Fibroblast of mammary gland (primary cell): ENCODE measurements at regions not wholly inside any gene's neighbourhood (a gene's known extent, or its start where the extent isn't known, plus 50 kb on each side); places are given as distances from the start of the nearest gene placed in this dataset.

Experiments used
- DNase-seq: peaks from one replicate; pipeline ENCODE4 v3.0.0-alpha.2; 2010; ENCODE audit warnings: low read depth
- H3K4me3 ChIP-seq: 2 replicates; pipeline ENCODE4 v1.5.1; 2011; ENCODE audit warnings: low read depth, mild to moderate bottlenecking, low read length, moderate library complexity; ENCODE audit not compliant: control insufficient read depth
- TF ChIP-seq, protein P1 (sequence below): conservative IDR thresholded peaks from 2 replicates; pipeline ENCODE4 v1.5.1; 2011; ENCODE audit warnings: low read depth, low read length, inconsistent platforms; ENCODE audit not compliant: control insufficient read depth, insufficient read depth

- no peak overlapping the region for H3K4me3 ChIP-seq
- DNase-seq, result no peak
- TF ChIP-seq, protein P1, sequence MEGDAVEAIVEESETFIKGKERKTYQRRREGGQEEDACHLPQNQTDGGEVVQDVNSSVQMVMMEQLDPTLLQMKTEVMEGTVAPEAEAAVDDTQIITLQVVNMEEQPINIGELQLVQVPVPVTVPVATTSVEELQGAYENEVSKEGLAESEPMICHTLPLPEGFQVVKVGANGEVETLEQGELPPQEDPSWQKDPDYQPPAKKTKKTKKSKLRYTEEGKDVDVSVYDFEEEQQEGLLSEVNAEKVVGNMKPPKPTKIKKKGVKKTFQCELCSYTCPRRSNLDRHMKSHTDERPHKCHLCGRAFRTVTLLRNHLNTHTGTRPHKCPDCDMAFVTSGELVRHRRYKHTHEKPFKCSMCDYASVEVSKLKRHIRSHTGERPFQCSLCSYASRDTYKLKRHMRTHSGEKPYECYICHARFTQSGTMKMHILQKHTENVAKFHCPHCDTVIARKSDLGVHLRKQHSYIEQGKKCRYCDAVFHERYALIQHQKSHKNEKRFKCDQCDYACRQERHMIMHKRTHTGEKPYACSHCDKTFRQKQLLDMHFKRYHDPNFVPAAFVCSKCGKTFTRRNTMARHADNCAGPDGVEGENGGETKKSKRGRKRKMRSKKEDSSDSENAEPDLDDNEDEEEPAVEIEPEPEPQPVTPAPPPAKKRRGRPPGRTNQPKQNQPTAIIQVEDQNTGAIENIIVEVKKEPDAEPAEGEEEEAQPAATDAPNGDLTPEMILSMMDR, result no peak
Measured at GRCh38 chr3:87073496-87074145, 82.7 kb upstream of the VGLL3 start.

DNA sequence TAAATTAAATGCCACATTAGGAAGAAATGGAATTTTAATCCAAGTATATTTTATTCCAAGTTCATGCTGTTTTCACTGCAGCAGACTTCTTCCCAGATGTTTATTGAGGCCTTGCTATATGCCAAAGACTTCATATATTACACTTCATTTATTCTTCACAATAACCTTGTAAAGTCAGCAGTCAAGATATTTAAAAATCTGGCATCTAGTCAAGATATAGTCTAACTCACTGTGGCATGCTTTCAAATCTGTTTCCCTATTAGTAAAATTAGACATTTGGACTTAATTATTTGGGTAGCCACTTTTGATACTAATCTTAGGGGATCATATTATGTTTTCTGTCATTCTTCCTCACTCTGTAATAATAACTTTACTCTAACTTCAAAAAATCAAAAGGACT lies 81.5 kb upstream of the VGLL3 start:
- no peak overlapping the region for H3K4me3 ChIP-seq
- DNase-seq, result no peak
- TF ChIP-seq, protein P1, result no peak

GRCh38 chr3:87069971-87070370 lies 79.0 kb upstream of the VGLL3 start:
- TF ChIP-seq, protein P1, result no peak
- DNase-seq, result no peak
- no peak overlapping the region for H3K4me3 ChIP-seq

GRCh38 chr3:87069021-87069420 lies 78.1 kb upstream of the VGLL3 start:
- TF ChIP-seq, protein P1, result no peak
- no peak for DNase-seq
- H3K4me3 ChIP-seq, result no peak overlapping the region

DNA sequence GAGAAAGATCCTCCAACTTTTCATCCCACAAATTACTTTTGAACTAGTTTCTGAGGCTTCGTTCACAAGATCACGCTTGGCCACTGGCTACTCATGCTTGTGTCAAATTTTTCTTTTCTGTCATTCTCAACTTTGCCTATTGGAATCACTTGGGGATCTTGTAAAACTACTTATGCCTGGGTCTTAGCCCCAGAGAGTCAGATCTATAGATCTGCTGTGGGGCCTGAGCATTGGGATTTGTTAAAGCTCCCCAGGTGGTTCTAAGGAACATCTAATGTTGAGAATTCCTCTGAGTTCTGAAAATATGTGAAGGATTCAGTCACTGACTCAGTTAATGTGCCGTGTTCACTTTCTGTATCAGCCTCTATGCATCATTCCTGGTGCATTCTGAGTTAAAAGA lies 71.7 kb upstream of the VGLL3 start:
- no peak for DNase-seq
- TF ChIP-seq, protein P1, result no peak
- H3K4me3 ChIP-seq, result no peak overlapping the region

GRCh38 chr3:87057474-87057873 lies 66.5 kb upstream of the VGLL3 start:
- TF ChIP-seq, protein P1, result no peak
- no peak overlapping the region for H3K4me3 ChIP-seq
- no peak for DNase-seq

DNA sequence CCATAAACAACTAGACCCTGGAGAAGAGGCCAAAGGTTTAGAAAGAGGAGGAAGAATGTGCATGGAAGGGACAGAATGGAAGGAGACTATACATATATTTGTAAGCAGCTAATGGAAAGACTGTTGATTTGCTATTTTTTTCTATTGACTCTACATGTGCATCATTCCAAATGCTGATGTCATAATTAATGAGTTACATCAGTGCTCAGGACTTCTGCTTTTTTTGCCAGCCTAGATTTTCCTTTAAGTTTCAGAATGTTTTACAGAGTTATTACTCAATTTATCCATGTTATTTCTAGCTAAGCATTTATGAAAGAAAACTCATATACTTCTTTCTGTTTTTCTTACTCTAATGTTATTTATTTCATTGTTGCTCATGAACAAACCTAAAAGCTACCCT lies 62.6 kb upstream of the VGLL3 start:
- TF ChIP-seq, protein P1, result no peak
- DNase-seq, result peak; percentile 21
- no peak overlapping the region for H3K4me3 ChIP-seq
